Left ventricle myocardium superior (tissue), 1 donor: ENCODE measurements at regions not wholly inside any gene's neighbourhood (a gene's known extent, or its start where the extent isn't known, plus 50 kb on each side); places are given as distances from the start of the nearest gene placed in this dataset.
"Not testable (repeated sequence)": the region's sequence is repeated elsewhere in the genome, so short reads cannot be mapped to it uniquely, and the experiment has no call there.

Source experiments
- ATAC-seq: fragments of 200-7000 bp; cut with Tn5 transposase; one replicate; pipeline ENCODE4 v1.9.1; 2020; ENCODE audit warnings: mild to moderate bottlenecking, moderate library complexity
- DNase-seq: peaks from one replicate; pipeline ENCODE4 v3.0.0-alpha.2; 2020
- intact Hi-C: fragments of 100-400 bp; cut with micrococcal nuclease; formaldehyde crosslinking; loops from one replicate; pipeline ENCODE4 v1.11.0; 2022
- donor health status: DM: no; HTN: yes; CAD: no; lungs with severe emphysema.

DNA sequence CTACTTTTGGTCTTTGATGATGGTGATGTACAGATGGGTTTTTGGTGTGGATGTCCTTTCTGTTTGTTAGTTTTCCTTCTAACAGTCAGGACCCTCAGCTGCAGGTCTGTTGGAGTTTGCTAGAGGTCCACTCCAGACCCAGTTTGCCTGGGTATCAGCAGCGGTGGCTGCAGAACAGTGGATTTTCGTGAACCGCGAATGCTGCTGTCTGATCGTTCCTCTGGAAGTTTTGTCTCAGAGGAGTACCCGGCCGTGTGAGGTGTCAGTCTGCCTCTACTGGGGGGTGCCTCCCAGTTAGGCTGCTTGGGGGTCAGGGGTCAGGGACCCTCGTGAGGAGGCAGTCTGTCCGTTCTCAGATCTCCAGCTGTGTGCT lies 56.6 kb upstream of the TNFAIP8 start:
- ATAC-seq, DNase-seq, intact Hi-C loops: not testable (repeated sequence)

GRCh38 chr5:119299615-119300310 lies 56.1 kb upstream of the TNFAIP8 start:
- ATAC-seq, result not testable (repeated sequence)

GRCh38 chr5:119300311-119300670 lies 55.5 kb upstream of the TNFAIP8 start:
- intact Hi-C loops, result no loop called here
- DNase-seq (no peak), ATAC-seq (no peak)

More at GRCh38 chr5:119299615-119300310, 56.1 kb upstream of the TNFAIP8 start:
- intact Hi-C loops, result not testable (repeated sequence)
- peak; percentile 32 for DNase-seq

DNA sequence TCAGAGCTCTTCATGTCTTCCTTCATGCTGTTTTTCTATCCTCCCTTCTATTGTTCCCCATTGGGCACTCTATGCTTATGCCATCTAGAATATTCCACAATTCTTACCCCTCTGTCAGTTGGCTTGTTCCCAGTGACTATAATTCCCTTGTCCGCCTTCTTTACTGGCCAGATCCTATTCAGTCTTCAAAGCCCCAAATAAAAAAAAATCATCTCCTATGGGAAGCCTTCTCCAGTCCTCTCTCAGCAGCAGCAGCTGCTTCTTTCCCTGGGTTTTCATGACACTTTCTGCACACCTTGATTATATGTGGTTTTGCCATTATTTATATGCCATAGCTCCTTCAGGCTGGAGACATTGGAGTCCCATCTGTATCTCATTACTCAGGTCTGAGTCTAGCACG lies 54.6 kb upstream of the TNFAIP8 start:
- intact Hi-C loops, result no loop called here
- ATAC-seq (no peak), DNase-seq (no peak)

GRCh38 chr5:119301906-119302305 lies 53.9 kb upstream of the TNFAIP8 start:
- intact Hi-C loops, result no loop called here
- DNase-seq (no peak), ATAC-seq (no peak)

DNA sequence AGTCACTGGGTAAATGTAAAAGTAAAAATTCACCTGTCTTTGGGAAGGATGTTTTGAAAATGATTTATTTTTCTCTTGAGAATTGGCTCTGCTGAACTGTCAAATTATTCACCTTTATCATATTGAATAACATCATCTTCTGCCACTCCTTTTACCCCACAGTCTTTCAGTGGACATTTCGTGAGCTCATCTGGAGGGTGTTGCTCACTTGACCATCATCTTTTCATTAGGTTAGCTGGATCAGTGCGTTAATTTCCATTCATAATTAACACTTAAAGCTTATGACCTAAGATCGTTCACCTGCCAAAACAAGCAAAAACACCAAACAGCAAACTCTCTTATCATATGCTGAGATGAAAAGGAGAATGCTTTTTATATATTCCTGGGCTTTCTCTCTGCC lies 53.4 kb upstream of the TNFAIP8 start:
- ATAC-seq (no peak), DNase-seq (no peak)
- intact Hi-C loops, result no loop called here

DNA sequence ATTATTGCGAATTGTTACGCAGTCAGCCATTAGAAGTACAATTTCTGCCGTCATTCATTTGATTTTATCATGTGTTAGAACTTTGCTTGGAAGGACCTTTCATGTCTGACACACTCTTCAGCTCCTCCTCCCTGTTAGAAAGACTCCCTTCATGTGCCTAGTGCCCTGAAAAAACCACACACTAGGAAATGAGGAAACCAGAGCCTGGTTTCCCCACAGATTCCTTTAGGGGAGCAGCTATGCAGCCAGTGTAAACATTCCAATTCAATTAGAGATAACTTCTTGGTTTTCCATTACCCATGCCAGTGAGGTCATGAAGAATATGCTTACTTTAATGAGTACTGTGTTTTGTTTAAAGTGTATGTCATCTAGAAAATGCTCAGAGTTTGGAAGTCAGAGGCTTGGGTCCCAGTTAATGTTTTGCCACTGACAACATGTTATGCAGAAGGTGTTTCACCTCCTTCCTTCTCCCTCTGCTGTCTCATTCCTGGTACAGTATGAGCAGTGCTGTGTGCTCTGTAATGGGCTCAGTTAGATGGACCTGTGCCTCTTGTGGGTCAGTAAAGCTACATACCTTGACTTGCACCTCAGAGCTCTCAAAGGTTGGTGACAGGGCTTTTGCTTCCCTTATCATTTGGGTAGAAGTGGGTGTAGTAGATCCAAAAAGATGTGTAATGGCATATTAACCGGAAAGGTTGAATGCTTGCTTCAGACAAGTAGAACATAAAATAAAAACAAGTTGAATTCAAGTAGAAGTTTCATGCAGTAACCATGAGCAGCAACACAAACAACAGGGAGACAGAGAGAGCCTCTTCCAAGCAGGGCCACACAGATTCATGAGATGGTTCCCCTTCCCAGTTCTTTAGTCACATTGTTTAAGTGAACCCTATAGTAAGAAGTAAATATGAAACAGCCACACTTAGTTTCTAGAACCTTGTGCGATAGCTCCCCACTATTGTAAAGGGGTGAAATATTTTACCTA lies 52.6 kb upstream of the TNFAIP8 start:
- intact Hi-C loops, result no loop called here
- DNase-seq (no peak), ATAC-seq (peak; percentile 75)

DNA sequence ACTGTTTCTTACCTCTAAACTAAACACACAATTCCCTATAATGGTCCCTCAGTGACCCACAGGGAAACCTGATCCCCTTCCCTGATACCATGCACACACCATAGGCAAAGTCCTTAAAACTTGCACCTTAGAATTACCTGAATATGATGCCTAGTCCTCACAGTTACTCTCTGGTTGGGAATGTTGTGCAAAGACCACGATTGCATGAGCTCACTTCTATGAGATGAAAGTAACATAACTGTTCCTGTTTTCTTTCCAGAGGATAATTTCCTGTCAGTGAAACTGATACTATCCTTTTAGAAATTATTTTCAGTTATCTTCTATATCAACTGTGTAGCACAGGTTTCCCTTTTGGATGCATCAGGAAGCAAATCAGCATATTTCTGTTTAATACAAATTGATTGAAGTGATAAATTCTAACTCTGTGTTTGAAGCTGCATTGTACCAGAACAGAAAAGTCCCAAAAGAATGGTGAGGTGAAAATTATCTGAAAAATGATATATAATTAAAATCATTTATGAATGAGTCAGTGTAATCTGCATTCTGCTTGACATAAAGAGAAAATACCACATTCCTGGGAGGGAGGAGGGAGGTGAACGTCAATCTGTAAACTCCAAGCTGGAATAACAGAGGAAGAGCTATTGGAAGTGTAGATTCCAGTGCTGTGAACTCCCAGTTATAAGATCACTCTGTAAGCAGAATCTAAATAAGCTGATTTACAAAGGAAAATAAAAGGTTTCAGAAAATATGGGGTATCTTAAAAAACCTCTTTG lies 51.2 kb upstream of the TNFAIP8 start:
- no peak for DNase-seq
- no peak for ATAC-seq
- intact Hi-C loops, result no loop called here
